HEK293T (cell line): ENCODE measurements at regions not wholly inside any gene's neighbourhood (a gene's known extent, or its start where the extent isn't known, plus 50 kb on each side); places are given as distances from the start of the nearest gene placed in this dataset.

Experiments used
- ARNT ChIP-seq: fragments of 450-650 bp; IDR thresholded peaks from 2 replicates; pipeline ENCODE4 v1.6.1; 2017; ENCODE audit warnings: mild to moderate bottlenecking
- BHLHE40 ChIP-seq: fragments of 450-650 bp; IDR thresholded peaks from 2 replicates; pipeline ENCODE4 v1.6.1; 2016; ENCODE audit warnings: mild to moderate bottlenecking, moderate library complexity, borderline replicate concordance
- ELF4 ChIP-seq: fragments of 450-650 bp; IDR thresholded peaks from 2 replicates; pipeline ENCODE4 v1.6.1; 2017; ENCODE audit warnings: antibody characterized with exemption
- FOXA1 ChIP-seq: fragments of 450-650 bp; IDR thresholded peaks from 2 replicates; pipeline ENCODE4 v1.6.1; 2016; ENCODE audit warnings: mild to moderate bottlenecking
- FOXM1 ChIP-seq: fragments of 450-650 bp; IDR thresholded peaks from 2 replicates; pipeline ENCODE4 v1.6.1; 2017; ENCODE audit warnings: mild to moderate bottlenecking, borderline replicate concordance
- HDGF ChIP-seq: fragments of 450-650 bp; IDR thresholded peaks from 2 replicates; pipeline ENCODE4 v1.6.1; 2017; ENCODE audit warnings: antibody characterized with exemption, borderline replicate concordance
- L3MBTL2 ChIP-seq: fragments of 450-650 bp; conservative IDR thresholded peaks from 2 replicates; pipeline ENCODE4 v1.6.1; 2016; ENCODE audit warnings: mild to moderate bottlenecking
- PKNOX1 ChIP-seq: fragments of 450-650 bp; IDR thresholded peaks from 2 replicates; pipeline ENCODE4 v1.6.1; 2016
- ZNF384 ChIP-seq: fragments of 450-650 bp; IDR thresholded peaks from 2 replicates; pipeline ENCODE4 v1.6.1; 2016

- TF ChIP-seq PKNOX1 (no peak), ARNT (no peak), BHLHE40 (no peak), ZNF384 (no peak), FOXA1 (no peak), L3MBTL2 (no peak), ELF4 (no peak), HDGF (no peak), FOXM1 (no peak)
These were observed 169.5 kb upstream of the USP24 start for GRCh38 chr1:55384637-55385036.
